H9 (cell line): ENCODE measurements at regions not wholly inside any gene's neighbourhood (a gene's known extent, or its start where the extent isn't known, plus 50 kb on each side); places are given as distances from the start of the nearest gene placed in this dataset.

Experiments used
- DNase-seq: peaks from one replicate; pipeline ENCODE4 v3.0.0-alpha.2; 2017
- H2AFZ ChIP-seq: one replicate; pipeline ENCODE4 v1.6.1; 2013; ENCODE audit warnings: mild to moderate bottlenecking, low read length, control low read depth, moderate library complexity
- H2AK5ac ChIP-seq: 2 replicates; pipeline ENCODE4 v1.6.1; 2013; ENCODE audit warnings: low read length, control low read depth, mixed read lengths; ENCODE audit not compliant: insufficient read length
- H2BK120ac ChIP-seq: one replicate; pipeline ENCODE4 v1.6.1; 2013; ENCODE audit warnings: low read depth, mild to moderate bottlenecking, low read length, control low read depth, inconsistent platforms; ENCODE audit not compliant: poor library complexity, severe bottlenecking
- H2BK12ac ChIP-seq: 2 replicates; pipeline ENCODE4 v1.6.1; 2013; ENCODE audit warnings: low read length, control low read depth, mixed read lengths, low read depth; ENCODE audit not compliant: insufficient read length
- H2BK15ac ChIP-seq: 2 replicates; pipeline ENCODE4 v1.6.1; 2013; ENCODE audit warnings: low read depth, low read length, control low read depth
- H2BK20ac ChIP-seq: one replicate; pipeline ENCODE4 v1.6.1; 2013; ENCODE audit warnings: low read depth, mild to moderate bottlenecking, low read length, control low read depth, inconsistent platforms; ENCODE audit not compliant: poor library complexity, severe bottlenecking
- H2BK5ac ChIP-seq: 2 replicates; pipeline ENCODE4 v1.6.1; 2013; ENCODE audit warnings: low read length, control low read depth, mixed read lengths; ENCODE audit not compliant: insufficient read length
- H3K14ac ChIP-seq: 2 replicates; pipeline ENCODE4 v1.6.1; 2013; ENCODE audit warnings: low read length, control low read depth; ENCODE audit not compliant: insufficient read depth
- H3K18ac ChIP-seq: 2 replicates; pipeline ENCODE4 v1.6.1; 2013; ENCODE audit warnings: low read depth, mild to moderate bottlenecking, mixed read lengths, low read length, control low read depth; ENCODE audit not compliant: insufficient read length
- H3K23ac ChIP-seq: 2 replicates; pipeline ENCODE4 v1.6.1; 2013; ENCODE audit warnings: low read length, control low read depth, mixed read lengths, low read depth; ENCODE audit not compliant: insufficient read length
- H3K23me2 ChIP-seq: 2 replicates; pipeline ENCODE4 v1.6.1; 2013; ENCODE audit warnings: low read depth, mild to moderate bottlenecking, mixed read lengths, low read length, control low read depth; ENCODE audit not compliant: insufficient read length, poor library complexity, severe bottlenecking
- H3K27ac ChIP-seq: 2 replicates; pipeline ENCODE4 v1.5.1; 2013; ENCODE audit warnings: low read length, control low read depth, mixed read lengths, low read depth; ENCODE audit not compliant: insufficient read length
- H3K27me3 ChIP-seq: 2 replicates; pipeline ENCODE4 v1.6.1; 2013; ENCODE audit warnings: low read length, control low read depth, inconsistent platforms; ENCODE audit not compliant: insufficient read depth
- H3K4ac ChIP-seq: 2 replicates; pipeline ENCODE4 v1.6.1; 2013; ENCODE audit warnings: low read depth, mild to moderate bottlenecking, control low read depth, inconsistent platforms, low read length, moderate library complexity
- H3K4me1 ChIP-seq: 2 replicates; pipeline ENCODE4 v1.6.1; 2013; ENCODE audit warnings: low read length, control low read depth, inconsistent platforms; ENCODE audit not compliant: insufficient read depth
- H3K4me2 ChIP-seq: 2 replicates; pipeline ENCODE4 v1.6.1; 2013; ENCODE audit warnings: low read length, control low read depth, mixed read lengths; ENCODE audit not compliant: insufficient read length, insufficient read depth
- H3K56ac ChIP-seq: 2 replicates; pipeline ENCODE4 v1.6.1; 2013; ENCODE audit warnings: low read depth, mild to moderate bottlenecking, mixed read lengths, low read length, control low read depth; ENCODE audit not compliant: insufficient read length
- H3K79me1 ChIP-seq: 2 replicates; pipeline ENCODE4 v1.6.1; 2013; ENCODE audit warnings: low read depth, mild to moderate bottlenecking, moderate library complexity, low read length, control low read depth, inconsistent platforms; ENCODE audit not compliant: insufficient read depth, poor library complexity, severe bottlenecking
- H3K79me2 ChIP-seq: 2 replicates; pipeline ENCODE4 v1.6.1; 2013; ENCODE audit warnings: low read length, control low read depth, inconsistent platforms; ENCODE audit not compliant: insufficient read depth
- H3K9ac ChIP-seq: 2 replicates; pipeline ENCODE4 v1.6.1; 2013; ENCODE audit warnings: low read length, control low read depth, mixed read lengths; ENCODE audit not compliant: insufficient read length; ENCODE audit errors: extremely low read depth
- H3K9me3 ChIP-seq: one replicate; pipeline ENCODE4 v1.6.1; 2013; ENCODE audit warnings: low read depth, low read length, inconsistent platforms; ENCODE audit not compliant: control insufficient read depth
- H3T11ph ChIP-seq: one replicate; pipeline ENCODE4 v1.6.1; 2013; ENCODE audit warnings: mild to moderate bottlenecking, low read length, control low read depth, inconsistent platforms
- H4K20me1 ChIP-seq: one replicate; pipeline ENCODE4 v1.6.1; 2013; ENCODE audit not compliant: control insufficient read depth, insufficient read length, insufficient read depth
- H4K5ac ChIP-seq: 2 replicates; pipeline ENCODE4 v1.6.1; 2013; ENCODE audit warnings: low read depth, mild to moderate bottlenecking, mixed read lengths, low read length, control low read depth; ENCODE audit not compliant: insufficient read length
- H4K8ac ChIP-seq: replicated peaks from 2 replicates; pipeline ENCODE4 v1.6.1; 2013; ENCODE audit warnings: low read length, control low read depth, mixed read lengths, low read depth; ENCODE audit not compliant: insufficient read length
- H4K91ac ChIP-seq: 2 replicates; pipeline ENCODE4 v1.6.1; 2013; ENCODE audit warnings: low read depth, mild to moderate bottlenecking, moderate library complexity, mixed read lengths, low read length, control low read depth; ENCODE audit not compliant: insufficient read length
- H3K27ac Mint-ChIP-seq, 3 experiments: 2 replicates in 2 of 3; 3 replicates in 1 of 3; pipeline ENCODE4 v1.8.0; 2020 to 2021; ENCODE audit warnings: mixed read lengths in 3 of 3, mild to moderate bottlenecking in 1 of 3, moderate library complexity in 1 of 3
- H3K27me3 Mint-ChIP-seq: 2 replicates; pipeline ENCODE4 v1.8.0; 2021; ENCODE audit warnings: low read depth, mild to moderate bottlenecking, moderate library complexity, mixed read lengths
- H3K36me3 Mint-ChIP-seq, 3 experiments: 2 replicates in 2 of 3; 3 replicates in 1 of 3; pipeline ENCODE4 v1.8.0; 2020 to 2021; ENCODE audit warnings: low read depth in 3 of 3, mixed read lengths in 3 of 3; ENCODE audit not compliant: insufficient read depth in 1 of 3
- H3K4me1 Mint-ChIP-seq, 2 experiments: 2 replicates each; pipeline ENCODE4 v1.8.0; 2020; ENCODE audit warnings: mixed read lengths in 2 of 2
- H3K4me3 Mint-ChIP-seq, 2 experiments: 2 replicates in 1 of 2; 3 replicates in 1 of 2; pipeline ENCODE4 v1.8.0; 2020 to 2021; ENCODE audit warnings: mild to moderate bottlenecking in 2 of 2, mixed read lengths in 2 of 2, moderate library complexity in 1 of 2
- H3K9me3 Mint-ChIP-seq, 2 experiments: 2 replicates in 1 of 2; 3 replicates in 1 of 2; pipeline ENCODE4 v1.8.0; 2020; ENCODE audit warnings: mild to moderate bottlenecking in 2 of 2, mixed read lengths in 2 of 2, moderate library complexity in 1 of 2
- WGBS: extraction: QIAGEN DNeasy Blood & Tissue Kit; methylation state at CpG from one replicate; pipeline ENCODE4 v1.1.7; 2013; ENCODE audit warnings: missing lambda C conversion rate, low lambda C conversion rate, mixed read lengths; ENCODE audit not compliant: insufficient read length; ENCODE audit errors: extremely low coverage; 5-methylcytosine and 5-hydroxymethylcytosine counted together
- TF ChIP-seq, protein P1 (sequence below): fragments of 200-600 bp; sonication (generic); conservative IDR thresholded peaks from 3 replicates; pipeline ENCODE4 v1.8.0; 2021; ENCODE audit warnings: antibody characterized with exemption, mild to moderate bottlenecking

DNA sequence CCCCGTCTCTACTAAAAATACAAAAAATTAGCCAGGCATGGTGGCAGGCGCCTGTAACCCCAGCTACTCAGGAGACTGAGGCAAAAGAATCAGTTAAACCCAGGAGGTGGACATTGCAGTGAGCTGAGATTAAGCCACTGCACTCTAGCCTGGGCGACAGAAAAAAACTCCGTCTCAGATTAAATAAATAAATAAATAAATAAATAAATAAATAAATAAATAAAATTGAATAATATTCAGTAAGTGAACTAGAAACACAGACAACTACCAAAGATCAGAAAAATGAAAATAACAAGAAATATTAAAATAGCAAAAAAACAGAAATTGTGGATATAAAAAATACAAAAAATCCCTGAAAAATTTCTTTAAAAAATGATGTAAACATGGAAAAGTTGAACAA lies 172.4 kb downstream of the ZNF486 start:
- Histone ChIP-seq H3K27ac (no peak overlapping the region), H3K9ac (no peak overlapping the region), H2BK12ac (no peak overlapping the region), H2BK20ac (no peak overlapping the region), H3K79me2 (no peaks in the 10 kb centered on the region), H3K4me2 (no peak overlapping the region), H3K79me1 (no peaks in the 10 kb centered on the region), H4K20me1 (no peaks in the 10 kb centered on the region), H3K23me2 (no peaks in the 10 kb centered on the region), H3K9me3 (no peaks in the 10 kb centered on the region), H2BK120ac (no peak overlapping the region), H3K56ac (no peak overlapping the region), H3K18ac (no peak overlapping the region), H2AFZ (no peak overlapping the region), H4K5ac (no peak overlapping the region), H3T11ph (no peak overlapping the region), H2BK15ac (no peak overlapping the region), H3K23ac (no peak overlapping the region), H3K14ac (no peak overlapping the region), H4K8ac (no peak overlapping the region), H3K4me1 (no peaks in the 10 kb centered on the region), H2AK5ac (no peak overlapping the region), H3K4ac (no peak overlapping the region), H3K27me3 (no peaks in the 10 kb centered on the region), H2BK5ac (no peak overlapping the region), H4K91ac (no peak overlapping the region)
- no peak for DNase-seq
- Mint-ChIP-seq H3K27me3 (no peaks in the 10 kb centered on the region), H3K4me3 (no peak overlapping the region), H3K27ac (no peak overlapping the region), H3K4me1 (no peaks in the 10 kb centered on the region), H3K9me3 (peaks cover 2 to 3% of the 10 kb centered on the region in 2 experiments; a peak in 3 of 5 replicates), H3K36me3 (peaks cover 0 to 4% (median 0%) of the 10 kb centered on the region in 3 experiments; a peak in 2 of 7 replicates)
- TF ChIP-seq, protein P1, sequence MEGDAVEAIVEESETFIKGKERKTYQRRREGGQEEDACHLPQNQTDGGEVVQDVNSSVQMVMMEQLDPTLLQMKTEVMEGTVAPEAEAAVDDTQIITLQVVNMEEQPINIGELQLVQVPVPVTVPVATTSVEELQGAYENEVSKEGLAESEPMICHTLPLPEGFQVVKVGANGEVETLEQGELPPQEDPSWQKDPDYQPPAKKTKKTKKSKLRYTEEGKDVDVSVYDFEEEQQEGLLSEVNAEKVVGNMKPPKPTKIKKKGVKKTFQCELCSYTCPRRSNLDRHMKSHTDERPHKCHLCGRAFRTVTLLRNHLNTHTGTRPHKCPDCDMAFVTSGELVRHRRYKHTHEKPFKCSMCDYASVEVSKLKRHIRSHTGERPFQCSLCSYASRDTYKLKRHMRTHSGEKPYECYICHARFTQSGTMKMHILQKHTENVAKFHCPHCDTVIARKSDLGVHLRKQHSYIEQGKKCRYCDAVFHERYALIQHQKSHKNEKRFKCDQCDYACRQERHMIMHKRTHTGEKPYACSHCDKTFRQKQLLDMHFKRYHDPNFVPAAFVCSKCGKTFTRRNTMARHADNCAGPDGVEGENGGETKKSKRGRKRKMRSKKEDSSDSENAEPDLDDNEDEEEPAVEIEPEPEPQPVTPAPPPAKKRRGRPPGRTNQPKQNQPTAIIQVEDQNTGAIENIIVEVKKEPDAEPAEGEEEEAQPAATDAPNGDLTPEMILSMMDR, result no peak
- WGBS, result no CpG with 5 or more reads among the region's 4 CpGs
